Ureter (tissue), 1 donor: ENCODE measurements at regions not wholly inside any gene's neighbourhood (a gene's known extent, or its start where the extent isn't known, plus 50 kb on each side); places are given as distances from the start of the nearest gene placed in this dataset.
A peak's percentile ranks its signal among the peaks of the same experiment; 100 is the strongest.

Experiments
- DNase-seq: peaks from one replicate; pipeline ENCODE4 v3.0.0-alpha.2; 2020; ENCODE audit warnings: low spot score
- donor health status: DM: yes; HTN: yes; CAD: no.

GRCh38 chr9:99326917-99327189, 104.8 kb downstream of the SEC61B start:
- no peak for DNase-seq

- DNase-seq = no peak
These were observed 105.6 kb downstream of the SEC61B start for GRCh38 chr9:99327667-99328066.

GRCh38 chr9:99335280-99335679, 113.2 kb downstream of the SEC61B start:
- DNase-seq = no peak

GRCh38 chr9:99336005-99336404, 113.9 kb downstream of the SEC61B start:
- no peak for DNase-seq

GRCh38 chr9:99336531-99336930, 114.4 kb downstream of the SEC61B start:
- no peak for DNase-seq

GRCh38 chr9:99340281-99340680, 118.2 kb downstream of the SEC61B start:
- no peak for DNase-seq

GRCh38 chr9:99341686-99342085, 119.6 kb downstream of the SEC61B start:
- no peak for DNase-seq

- no peak for DNase-seq
These were observed 123.4 kb downstream of the SEC61B start for GRCh38 chr9:99345451-99345850.

- DNase-seq = no peak
These were observed 123.9 kb downstream of the SEC61B start for GRCh38 chr9:99345942-99346341.

- DNase-seq = no peak
These were observed 125.5 kb downstream of the SEC61B start for GRCh38 chr9:99347568-99347967.

- DNase-seq = no peak
These were observed 126.2 kb downstream of the SEC61B start for GRCh38 chr9:99348289-99348688.

- no peak for DNase-seq
These were observed 127.8 kb downstream of the SEC61B start for GRCh38 chr9:99349870-99350269.

- no peak for DNase-seq
These were observed 128.4 kb downstream of the SEC61B start for GRCh38 chr9:99350461-99350860.

GRCh38 chr9:99351647-99352046, 129.6 kb downstream of the SEC61B start:
- no peak for DNase-seq

- DNase-seq = no peak
These were observed 130.7 kb downstream of the SEC61B start for GRCh38 chr9:99352826-99353225.

GRCh38 chr9:99353408-99353807, 131.3 kb downstream of the SEC61B start:
- peak; percentile 59 for DNase-seq

GRCh38 chr9:99354104-99354503, 132.0 kb downstream of the SEC61B start:
- DNase-seq = no peak

- no peak for DNase-seq
These were observed 134.5 kb downstream of the SEC61B start for GRCh38 chr9:99356512-99356971.

- DNase-seq = no peak
These were observed 135.5 kb downstream of the SEC61B start for GRCh38 chr9:99357575-99357974.

- no peak for DNase-seq
These were observed 136.6 kb downstream of the SEC61B start for GRCh38 chr9:99358668-99359067.

GRCh38 chr9:99359336-99359735, 137.3 kb downstream of the SEC61B start:
- DNase-seq = no peak

GRCh38 chr9:99360026-99360425, 137.9 kb downstream of the SEC61B start:
- DNase-seq = no peak

GRCh38 chr9:99361817-99362216, 139.7 kb downstream of the SEC61B start:
- no peak for DNase-seq

GRCh38 chr9:99362321-99362720, 140.2 kb downstream of the SEC61B start:
- no peak for DNase-seq

- no peak for DNase-seq
These were observed 141.4 kb downstream of the SEC61B start for GRCh38 chr9:99363509-99363908.
